Stimulated activated CD8-positive, alpha-beta memory T cell treated with anti-CD3 and anti-CD28 coated beads, Interleukin-15, amount 100 ng/mL, for 4 hours (primary cell): ENCODE measurements at regions not wholly inside any gene's neighbourhood (a gene's known extent, or its start where the extent isn't known, plus 50 kb on each side); places are given as distances from the start of the nearest gene placed in this dataset.

Experiments used
- DNase-seq, 2 donors: peaks; one replicate each; pipeline ENCODE4 v3.0.0-alpha.2; 2020; ENCODE audit warnings: low read depth in 2 of 2

DNA sequence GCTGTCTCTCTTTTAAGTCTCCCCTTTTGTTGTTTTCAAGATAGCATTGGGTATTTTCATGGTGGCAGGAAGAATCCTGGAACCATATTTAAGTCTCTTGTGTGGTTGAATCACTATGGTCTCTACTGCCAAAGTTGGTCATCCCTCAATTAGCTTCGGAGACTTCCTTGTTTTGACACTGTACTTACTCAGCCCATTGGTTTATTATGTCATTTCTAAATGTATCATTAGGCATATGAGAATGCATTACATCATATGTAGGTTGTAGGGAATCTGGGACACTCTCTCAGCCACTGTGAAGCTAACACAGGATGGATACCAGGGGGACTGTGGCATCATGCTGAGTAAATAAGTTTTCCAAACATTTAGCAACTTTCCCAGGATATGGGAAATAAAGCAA, 211.8 kb downstream of the DTHD1 start:
- DNase-seq, result no peak

DNA sequence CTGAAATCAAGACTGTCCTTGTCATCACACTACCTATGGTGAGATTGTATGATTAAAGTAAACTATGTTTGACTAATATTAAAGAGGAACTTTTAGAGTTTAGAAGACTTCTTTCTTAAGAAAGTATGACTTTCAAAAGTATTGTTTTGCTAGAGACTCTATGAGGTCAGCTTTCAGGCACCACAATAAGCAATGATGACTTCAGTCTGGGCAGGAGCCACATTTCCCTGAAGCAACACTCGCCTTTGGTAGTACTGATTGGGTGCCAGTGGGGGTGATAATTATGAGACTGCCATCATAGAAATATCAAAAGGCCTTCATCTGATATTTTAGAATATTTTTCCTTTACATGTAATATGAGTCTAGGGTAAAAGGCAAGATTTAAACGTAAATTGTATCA, 212.6 kb downstream of the DTHD1 start:
- no peak for DNase-seq

DNA sequence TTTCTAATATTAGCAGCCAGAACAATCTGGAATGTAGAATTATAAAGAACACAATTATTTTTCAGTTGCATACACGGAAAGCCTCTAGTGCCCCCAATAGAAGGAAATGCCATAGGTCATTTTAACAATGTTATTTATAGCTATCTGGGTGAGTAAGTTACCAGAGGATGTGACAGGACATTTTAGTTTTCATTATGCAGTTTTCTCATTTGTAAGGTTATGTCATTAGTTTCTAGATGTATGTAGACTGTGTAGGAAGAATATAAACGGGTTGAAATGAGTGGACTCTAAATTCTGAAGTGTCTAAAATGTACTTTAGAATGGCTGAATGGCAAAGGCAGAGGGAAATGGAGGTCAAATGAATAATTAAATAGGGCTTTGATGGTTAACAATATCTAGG, 213.3 kb downstream of the DTHD1 start:
- no peak for DNase-seq

DNA sequence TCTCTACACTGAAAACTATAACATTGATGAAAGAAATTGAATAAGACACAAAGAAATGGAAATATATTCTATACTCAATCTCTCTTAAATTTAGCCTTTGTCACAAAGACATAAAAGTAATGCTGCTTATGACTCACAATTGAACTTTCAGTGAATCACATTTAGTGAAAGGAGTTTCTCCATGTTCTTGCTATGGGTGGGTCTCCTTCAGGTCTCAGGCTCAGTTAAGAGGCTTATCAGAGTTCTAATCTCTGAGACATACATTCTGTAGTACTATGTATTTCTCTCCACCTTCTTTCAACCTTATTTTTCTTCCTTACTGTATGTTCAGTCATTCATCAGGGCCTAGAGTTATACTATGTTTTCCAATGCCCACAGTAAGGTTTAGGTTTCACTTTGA, 220.9 kb downstream of the DTHD1 start:
- DNase-seq, result no peak

DNA sequence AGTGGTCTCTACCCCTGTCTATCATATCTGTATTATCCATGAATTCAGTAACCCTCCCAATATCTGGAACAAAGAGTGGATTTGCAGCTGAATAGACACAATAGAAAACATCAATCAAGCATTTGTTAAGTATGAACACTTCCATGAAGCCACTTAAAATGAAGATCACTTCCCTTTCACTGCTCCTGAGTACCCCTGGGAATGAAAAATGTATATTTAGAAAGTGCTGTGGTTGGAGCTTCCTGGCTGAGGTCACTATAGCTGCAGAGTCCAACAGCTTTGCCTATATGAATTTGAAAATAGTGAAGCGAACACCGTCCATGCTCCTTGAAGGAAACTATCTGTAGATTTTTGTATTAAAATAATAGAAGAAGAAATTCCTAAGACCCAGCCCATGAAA, 227.0 kb downstream of the DTHD1 start:
- no peak for DNase-seq

DNA sequence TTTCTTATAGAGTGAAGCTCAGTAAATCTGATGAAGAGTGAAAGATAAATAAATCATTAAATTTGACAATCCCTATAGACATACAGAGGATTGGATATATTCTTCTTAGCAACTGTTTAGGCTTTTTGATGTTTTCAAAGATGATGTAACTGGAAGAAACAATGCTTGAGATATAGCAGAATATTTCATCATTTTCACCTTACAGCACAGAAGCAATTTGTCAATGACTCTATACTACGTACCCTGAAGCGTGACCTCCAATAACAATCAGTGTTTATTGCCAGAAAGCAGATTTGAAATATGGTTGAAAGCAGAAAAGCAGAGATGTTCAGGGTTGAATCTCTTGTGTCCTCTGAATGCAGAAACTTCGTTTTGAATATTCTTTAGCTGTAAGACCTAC, 228.4 kb downstream of the DTHD1 start:
- DNase-seq, result no peak

DNA sequence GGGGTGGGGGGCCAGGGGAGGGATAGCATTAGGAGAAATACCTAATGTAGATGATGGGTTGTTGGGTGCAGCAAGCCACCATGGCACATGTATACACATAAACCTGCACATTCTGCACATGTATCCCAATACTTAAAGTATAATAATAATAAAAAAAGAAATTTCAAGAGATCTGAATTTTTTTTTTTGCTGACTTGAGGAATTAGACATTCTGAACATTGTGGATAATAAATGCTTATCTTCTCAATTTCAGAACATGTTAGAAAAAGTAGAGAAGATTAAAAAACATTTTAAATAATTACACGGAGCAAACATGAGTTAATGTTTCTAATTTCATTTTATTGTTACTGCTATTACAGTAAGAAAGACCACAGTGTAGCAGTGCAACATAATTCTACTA, 230.4 kb downstream of the DTHD1 start:
- no peak for DNase-seq

DNA sequence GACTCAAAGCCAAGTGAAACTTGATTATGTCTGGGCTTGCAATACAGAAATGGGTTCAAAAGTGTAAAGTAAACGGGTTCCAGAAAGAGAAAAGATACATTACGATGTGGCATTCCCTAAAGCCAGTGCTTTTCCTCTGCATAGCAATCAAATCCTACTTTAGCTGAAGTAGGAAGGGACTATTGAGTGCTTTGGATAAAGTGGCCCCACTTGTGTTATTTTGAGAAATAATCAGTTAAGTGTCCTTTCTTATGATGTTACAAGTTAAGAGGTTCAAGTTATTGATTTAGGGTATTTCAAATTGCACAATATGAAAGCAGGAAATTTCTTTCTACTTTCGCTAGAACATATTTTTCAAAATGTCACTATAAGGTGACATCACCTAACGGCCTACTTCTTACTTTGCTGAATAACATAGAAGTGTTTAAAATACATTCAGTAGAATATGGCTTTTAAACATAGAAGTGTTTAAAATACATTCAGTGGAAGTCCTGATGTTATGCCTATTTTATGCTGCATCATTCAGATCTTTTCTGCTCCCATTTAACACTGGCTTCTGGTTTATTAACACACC, 235.2 kb downstream of the DTHD1 start:
- DNase-seq, result no peak

DNA sequence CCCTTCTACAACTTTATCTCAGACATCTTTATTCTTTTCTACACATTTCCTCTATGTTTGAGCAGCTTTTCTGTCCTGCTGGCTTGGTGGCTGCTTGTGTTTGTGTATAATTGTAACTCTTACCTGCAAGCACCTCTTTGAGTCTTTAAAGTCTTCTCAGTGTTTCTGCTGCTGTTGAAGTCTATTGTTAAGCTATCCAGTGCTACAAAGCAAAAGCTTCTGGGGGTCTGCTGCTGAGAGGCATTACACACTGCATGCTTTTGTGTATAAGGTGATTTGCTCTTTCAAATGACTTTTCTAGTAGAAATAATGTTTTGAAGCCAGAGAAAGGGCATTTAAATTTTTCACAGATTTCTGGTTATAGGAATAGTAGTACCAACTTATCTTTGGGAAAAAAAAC, 241.8 kb downstream of the DTHD1 start:
- DNase-seq, result no peak

DNA sequence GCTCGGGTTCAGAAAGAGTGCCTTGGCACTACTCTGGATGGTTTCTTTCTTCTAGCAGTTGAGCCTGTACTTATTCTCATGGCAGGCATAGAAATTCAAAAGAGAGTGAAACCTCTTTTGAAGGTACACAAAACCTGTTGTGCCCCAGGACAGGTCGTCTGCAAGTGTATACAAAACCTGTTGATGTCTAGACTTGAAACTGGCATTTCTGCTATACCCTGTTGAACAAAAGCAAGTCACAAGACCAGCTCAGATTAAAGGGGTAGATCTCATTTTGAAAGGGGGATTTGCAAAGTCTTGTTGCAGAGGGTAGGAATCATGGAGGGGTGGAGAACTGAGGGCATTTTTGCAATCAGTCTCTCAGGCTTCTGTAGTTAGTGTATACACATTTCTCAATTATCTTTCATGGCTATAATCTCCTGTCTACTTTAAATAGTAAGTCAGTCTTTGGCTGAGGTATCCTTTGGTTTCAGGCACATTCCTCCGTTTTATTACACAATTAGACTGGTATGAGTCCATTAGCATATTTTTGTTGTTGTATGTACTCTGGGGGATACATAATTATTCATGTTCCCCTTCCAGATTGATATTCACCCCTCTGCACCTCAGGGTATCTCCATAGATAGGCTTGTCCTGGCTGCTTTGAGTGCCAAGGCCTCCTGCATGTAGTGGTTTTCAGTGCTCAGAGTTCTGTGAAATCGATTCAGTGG, 251.4 kb downstream of the DTHD1 start:
- DNase-seq, result no peak

DNA sequence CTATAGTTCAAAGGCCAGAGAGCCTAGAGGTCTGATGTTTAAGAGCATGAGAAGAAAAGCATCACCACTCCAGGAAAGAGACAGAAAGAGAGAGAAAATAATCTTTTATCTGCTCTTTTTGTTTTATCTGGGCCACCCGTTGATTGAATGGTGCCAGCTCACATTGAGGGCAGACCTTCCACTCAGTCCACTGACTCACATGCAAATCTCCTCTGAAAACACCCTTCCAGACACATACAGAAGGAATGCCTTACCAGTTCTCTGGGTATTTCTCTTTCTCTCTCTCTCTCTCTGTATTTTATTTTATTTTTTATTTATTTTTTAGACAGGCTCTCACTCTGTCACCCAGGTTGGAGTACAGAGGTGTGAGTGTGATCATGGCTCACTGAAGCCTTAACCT, 252.5 kb downstream of the DTHD1 start:
- no peak for DNase-seq

DNA sequence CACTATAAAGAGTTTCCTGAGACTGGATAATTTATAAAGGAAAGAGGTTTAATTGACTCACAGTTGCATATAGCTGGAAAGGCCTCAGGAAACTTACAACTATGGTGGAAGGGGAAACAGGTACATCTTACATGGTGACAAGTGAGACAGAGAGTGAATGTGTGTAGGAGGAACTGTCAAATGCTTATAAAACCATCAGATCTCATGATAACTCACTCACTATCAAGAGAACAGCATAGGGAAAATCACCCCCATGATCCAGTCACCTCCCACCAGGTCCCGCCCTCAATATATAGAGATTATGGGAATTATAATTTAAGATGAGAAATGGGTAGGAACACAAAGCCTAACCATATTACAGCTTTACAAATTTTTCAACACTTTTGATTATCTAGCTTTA, 266.0 kb downstream of the DTHD1 start:
- DNase-seq, result no peak

DNA sequence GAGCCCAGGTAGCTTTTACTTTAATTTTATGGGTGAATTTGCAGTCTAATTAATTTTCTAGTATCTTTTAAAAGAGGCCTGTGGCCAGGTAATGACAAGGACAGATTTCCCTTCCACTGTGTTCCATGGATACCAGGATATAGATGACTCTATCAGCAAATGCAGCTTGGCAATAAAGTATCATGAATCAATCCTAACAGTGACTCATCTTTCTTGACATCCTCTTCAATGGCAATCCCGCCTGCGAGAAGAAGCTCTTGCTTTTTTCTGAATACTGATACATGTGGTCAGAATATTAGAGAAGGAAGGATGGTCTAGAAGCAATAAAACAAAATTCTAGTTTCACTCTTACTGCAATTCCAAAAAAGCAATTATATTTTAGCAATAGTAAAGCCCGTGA, 267.8 kb downstream of the DTHD1 start:
- no peak for DNase-seq

DNA sequence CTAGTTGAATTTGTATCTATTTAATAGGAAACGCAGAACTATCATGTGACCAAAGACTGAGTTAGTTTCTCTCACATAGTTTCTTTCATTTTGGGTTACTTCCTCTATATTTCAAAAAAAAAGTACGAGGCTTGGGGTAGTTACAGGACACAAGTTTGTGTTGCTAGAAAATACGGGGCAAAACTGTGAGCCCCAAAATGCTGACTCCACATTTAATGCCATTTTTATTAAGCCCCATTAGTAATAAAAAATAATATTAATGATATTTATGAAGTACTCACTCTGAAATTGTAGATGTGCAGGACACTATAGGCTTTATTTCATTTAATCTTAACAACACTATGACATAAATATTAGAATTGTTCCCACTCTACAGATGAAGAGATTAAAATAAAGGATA, 268.6 kb downstream of the DTHD1 start:
- no peak for DNase-seq

DNA sequence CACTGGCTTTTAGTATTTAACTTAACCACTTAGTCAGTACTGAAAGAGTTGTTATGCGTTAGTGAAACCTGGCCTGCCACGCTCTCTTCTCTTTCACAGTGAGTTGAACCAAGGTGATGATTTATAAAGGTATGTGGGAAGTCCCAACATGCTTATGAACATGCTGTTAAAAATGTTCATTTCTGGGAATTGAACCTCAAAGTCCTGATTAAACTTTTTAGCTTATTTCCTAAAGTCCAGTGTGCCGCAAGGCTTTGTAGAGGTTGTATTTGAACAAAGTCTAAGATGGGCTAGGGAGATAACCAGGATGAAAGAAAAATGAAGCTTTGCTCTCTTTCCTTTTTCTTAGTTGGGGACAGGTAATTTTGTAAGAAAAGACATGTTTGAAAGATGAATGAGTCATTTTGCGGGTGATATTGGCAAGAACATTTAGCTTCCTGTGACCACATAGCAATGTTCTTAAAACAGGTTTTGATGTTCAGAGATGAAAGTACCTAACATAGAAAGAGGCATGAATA, 270.3 kb downstream of the DTHD1 start:
- no peak for DNase-seq

DNA sequence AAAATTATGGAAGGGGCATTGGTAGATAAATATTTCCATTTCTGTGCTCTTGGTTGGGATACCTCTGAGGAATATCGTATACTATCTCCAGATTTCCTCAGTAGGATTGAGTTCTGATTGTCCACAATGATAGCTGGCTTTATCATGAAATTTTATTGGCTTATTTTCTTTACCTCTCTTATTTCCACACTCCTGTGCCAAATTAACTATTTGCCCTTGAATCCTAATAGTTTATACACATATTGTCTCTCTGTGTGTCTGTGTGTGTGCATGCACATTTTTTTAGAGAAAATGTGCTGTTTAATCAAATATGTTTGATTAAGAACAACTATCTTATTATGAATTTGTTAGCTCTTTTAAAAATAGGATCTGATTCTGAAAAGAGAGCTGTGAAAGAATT, 271.6 kb downstream of the DTHD1 start:
- DNase-seq, result no peak

DNA sequence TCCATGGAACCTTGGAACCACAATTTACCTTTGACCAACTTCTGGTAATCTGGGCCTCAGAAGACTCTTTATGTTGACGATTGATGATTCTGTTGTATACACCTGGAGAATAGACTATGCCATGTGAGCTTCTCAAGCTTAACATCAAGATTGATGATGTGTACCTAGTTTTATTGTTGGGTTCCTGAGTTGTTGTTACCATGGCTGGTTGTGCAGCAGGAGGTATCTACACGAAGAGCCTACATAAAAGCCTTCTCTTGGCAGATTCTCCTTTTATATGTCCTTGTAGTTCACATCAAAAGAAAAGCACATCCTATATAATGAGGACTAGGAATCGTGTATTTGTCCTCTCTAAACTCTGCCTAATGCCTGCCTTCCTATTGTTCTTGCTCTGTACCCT, 272.0 kb downstream of the DTHD1 start:
- DNase-seq, result no peak

DNA sequence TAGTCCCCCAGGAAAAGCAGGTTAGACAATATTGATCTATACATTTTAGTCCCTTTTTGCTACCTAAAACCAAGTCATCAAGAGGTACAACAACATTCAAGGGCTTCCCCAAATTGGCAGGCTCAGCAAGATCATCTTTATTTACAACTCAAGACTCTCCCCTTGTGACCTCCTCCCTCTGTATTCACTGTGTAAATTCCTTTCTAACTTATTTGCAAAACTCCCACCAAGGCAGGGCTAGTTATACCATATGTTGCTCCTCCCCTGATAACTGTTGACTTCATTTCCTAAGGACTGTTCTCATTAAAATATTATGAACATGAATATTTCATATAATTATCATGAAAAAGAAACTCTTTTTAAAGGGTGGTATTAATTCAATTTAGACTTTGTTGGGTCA, 275.6 kb downstream of the DTHD1 start:
- DNase-seq, result no peak

DNA sequence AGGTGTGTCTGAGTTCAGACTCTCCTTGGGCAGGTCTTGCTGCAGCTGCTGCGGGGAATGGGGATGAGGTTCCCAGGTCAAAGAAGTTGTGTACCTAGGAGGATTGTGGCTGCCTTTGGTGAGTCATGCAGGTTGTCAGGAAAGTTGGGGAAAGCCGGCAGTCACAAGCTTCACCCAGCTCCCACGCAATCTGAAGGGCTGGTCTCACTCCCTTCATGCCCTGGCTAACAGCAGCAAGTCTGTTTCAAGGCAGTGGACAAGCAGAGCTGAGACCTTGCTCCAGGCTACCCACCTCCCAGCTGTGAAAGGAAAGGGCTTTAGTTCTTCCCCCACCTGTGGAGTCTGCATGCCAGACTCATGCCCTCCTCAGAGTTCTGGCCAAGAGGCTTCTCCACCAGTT, 287.2 kb downstream of the DTHD1 start:
- DNase-seq, result no peak

DNA sequence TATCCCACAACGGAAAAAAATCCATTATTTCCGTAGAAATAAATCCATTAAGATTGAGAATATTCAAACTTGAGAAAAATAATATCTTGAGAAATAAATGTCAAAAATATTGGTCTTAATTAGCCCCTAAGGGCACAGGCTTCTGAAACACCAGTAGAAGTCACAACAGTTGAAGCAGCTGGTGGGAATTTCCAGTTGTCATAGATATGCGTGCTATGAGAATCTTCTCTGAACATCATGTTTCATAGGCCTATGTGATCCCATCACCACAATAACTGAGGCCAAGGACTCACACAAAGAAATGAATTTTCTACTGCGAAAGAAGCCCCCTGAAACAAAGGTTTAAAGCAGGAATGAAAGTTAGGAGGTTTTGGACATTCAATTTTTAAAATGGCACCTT, 292.0 kb downstream of the DTHD1 start:
- no peak for DNase-seq

DNA sequence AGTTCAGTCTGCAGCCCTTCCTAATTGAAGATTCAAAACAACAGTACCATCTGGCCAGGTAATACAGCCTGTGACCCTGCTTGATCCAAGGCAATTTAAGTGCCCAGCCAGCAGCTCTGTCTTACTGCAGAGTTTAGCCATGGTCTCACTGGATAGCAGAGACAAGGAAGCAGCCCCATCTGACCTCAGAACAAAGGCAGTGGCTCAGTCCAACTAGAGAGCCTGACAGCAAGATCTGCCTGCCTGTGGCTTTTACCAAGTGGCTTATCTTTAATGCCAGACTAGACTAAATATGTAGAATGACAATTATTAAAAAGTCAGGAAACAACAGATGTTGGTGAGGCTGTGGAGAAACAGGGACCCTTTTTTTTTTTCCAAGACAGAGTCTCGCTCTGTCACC, 293.4 kb downstream of the DTHD1 start:
- DNase-seq, result no peak

DNA sequence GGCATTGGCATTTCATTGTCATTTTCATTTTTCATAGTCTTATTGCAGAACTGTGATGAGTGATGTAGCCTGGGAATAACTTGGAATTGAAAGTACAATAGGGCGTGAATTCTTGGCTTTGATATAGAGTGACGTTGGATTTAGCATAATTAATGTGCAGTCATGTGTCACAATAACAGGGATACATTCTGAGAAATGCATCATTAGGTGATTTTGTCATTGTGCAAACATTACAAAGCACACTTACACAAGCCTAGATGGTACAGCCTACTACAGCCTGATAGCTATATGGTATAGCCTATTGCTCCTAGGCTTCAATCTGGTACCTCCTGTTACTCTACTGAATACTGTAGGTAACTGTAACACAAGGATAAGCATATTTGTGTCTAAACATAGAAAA, 300.8 kb downstream of the DTHD1 start:
- no peak for DNase-seq

DNA sequence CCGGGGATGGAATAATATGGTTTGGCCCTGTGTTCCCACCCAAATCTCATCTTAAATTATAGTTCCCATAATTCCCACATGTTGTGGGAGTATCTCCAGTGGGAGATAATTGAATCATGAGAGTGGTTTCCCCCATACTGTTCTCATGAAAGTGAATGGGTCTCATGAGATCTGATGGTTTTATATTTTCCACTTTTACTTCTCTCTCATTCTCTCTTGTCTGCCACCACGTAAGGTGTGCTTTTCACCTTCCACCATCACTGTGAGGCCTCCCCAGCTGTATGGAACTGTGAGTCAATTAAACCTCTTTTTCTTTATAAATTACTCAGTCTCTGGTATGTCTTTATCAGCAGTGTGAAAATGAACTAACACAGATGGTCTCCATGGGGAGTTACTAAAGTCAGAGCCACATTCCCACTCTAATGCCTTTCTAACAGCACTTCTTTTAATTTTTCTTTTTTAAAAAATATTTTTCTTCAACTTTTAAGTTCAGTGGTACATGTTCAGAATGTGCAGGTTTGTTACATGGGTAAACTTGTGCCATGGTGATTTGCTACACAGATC, 306.6 kb downstream of the DTHD1 start:
- no peak for DNase-seq

DNA sequence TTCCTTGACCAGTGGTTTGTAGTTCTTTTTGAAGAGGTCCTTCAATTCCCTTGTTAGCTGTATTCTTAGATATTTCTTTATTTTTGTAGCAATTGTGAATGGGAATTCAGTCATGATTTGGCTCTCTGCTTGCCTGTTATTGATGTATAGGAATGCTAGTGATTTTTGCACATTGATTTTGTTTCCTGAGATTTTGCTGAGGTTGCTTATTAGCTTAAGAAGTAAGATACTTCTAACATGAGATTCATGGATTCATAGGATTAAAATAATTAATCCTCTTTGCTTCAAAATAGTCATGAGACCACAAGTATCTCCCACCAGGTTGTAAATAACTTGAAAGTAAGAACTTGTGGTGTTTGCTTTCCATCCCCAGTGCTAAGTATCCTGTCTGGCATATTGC, 308.9 kb downstream of the DTHD1 start:
- DNase-seq, result no peak
